ENCODE measurements at regions not wholly inside any gene's neighbourhood (a gene's known extent, or its start where the extent isn't known, plus 50 kb on each side); places are given as distances from the start of the nearest gene placed in this dataset.

DNA sequence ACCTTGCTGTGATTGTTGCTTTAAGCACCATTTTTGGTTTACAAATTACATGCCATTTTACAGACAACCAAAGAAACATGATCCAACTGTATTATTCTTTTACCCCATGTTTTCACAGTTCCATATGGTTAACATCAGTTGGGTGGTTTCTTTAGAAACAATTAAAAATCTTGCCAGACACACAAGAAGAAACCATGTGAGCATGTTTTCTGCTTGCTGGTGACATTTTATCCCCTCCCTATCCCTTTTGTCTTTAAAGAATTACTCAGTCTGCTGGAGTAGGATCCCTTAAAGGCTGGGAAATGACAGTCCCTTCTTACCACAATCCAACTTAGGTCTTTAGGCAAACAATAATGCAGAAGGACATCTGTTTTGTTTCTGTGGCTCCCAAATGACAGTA, 121.8 kb upstream of the PLXNC1 start:
- Histone ChIP-seq H3K4me1 (ENCODE audit: insufficient read depth, low read length, poor library complexity, severe bottlenecking) (peaks cover 10% of the 10 kb centered on the region), H3K79me2 (ENCODE audit: insufficient read depth, low read length) (no peaks in the 10 kb centered on the region), H3F3A (ENCODE audit: low read depth) (no peaks in the 10 kb centered on the region), H3K9me3 (ENCODE audit: insufficient read depth, low read depth, low read length) (peaks cover 7% of the 10 kb centered on the region; the same call in 1 of the 2 replicates), H3K4me2 (ENCODE audit: low read depth, low read length, poor library complexity, severe bottlenecking) (no peak overlapping the region), H3K4me3 (ENCODE audit: low read length, poor library complexity, severe bottlenecking) (no peak overlapping the region), H4K20me1 (ENCODE audit: insufficient read depth, low read length, poor library complexity, severe bottlenecking) (no peaks in the 10 kb centered on the region), H3K9me2 (replicated peaks; ENCODE audit: low read depth, low read length) (no peaks in the 10 kb centered on the region), H2AFZ (ENCODE audit: low read length) (no peak overlapping the region), H3K9ac (ENCODE audit: low read depth, low read length, poor library complexity, severe bottlenecking) (no peak overlapping the region), H3K36me3 (ENCODE audit: insufficient read depth, low read length) (no peaks in the 10 kb centered on the region), H3K27me3 (ENCODE audit: insufficient read depth, low read length, poor library complexity, severe bottlenecking) (no peaks in the 10 kb centered on the region)
- TF ChIP-seq EZH2phosphoT487 (IDR thresholded peaks at IDR 0.05; ENCODE audit: borderline replicate concordance) = no peak
- TF ChIP-seq, protein P1, sequence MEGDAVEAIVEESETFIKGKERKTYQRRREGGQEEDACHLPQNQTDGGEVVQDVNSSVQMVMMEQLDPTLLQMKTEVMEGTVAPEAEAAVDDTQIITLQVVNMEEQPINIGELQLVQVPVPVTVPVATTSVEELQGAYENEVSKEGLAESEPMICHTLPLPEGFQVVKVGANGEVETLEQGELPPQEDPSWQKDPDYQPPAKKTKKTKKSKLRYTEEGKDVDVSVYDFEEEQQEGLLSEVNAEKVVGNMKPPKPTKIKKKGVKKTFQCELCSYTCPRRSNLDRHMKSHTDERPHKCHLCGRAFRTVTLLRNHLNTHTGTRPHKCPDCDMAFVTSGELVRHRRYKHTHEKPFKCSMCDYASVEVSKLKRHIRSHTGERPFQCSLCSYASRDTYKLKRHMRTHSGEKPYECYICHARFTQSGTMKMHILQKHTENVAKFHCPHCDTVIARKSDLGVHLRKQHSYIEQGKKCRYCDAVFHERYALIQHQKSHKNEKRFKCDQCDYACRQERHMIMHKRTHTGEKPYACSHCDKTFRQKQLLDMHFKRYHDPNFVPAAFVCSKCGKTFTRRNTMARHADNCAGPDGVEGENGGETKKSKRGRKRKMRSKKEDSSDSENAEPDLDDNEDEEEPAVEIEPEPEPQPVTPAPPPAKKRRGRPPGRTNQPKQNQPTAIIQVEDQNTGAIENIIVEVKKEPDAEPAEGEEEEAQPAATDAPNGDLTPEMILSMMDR (conservative IDR thresholded peaks at IDR 0.05; ENCODE audit: low read length) = no peak

DNA sequence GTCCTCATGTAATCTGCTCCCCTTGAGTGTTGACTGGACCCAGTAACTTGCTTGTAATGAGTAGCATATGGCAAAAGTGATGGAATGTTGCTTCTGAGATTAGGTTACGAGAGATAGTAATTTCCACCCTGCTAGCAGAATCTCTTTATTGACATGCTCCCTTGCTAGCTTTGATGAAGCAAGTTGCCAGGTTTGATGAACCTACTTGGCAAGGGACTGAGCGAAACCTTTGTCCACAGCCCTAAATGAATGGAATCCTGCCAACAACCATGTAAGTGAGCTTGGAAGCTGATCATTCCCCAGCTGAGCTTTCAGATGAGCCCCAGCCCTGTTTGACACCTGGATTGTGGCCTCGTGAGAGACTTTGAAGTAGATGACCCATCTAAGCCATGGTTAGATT, 120.8 kb upstream of the PLXNC1 start:
- no peaks in the 10 kb centered on the region for H3K36me3 ChIP-seq (ENCODE audit: insufficient read depth, low read length)
- H3K9me2 ChIP-seq (replicated peaks; ENCODE audit: low read depth, low read length) = no peaks in the 10 kb centered on the region
- TF ChIP-seq EZH2phosphoT487 (IDR thresholded peaks at IDR 0.05; ENCODE audit: borderline replicate concordance) = no peak
- TF ChIP-seq, protein P1 (conservative IDR thresholded peaks at IDR 0.05; ENCODE audit: low read length) = no peak
- H2AFZ ChIP-seq (ENCODE audit: low read length) = no peak overlapping the region
- peaks cover 10% of the 10 kb centered on the region for H3K4me1 ChIP-seq (ENCODE audit: insufficient read depth, low read length, poor library complexity, severe bottlenecking)
- H3K9ac ChIP-seq (ENCODE audit: low read depth, low read length, poor library complexity, severe bottlenecking) = no peak overlapping the region
- H3F3A ChIP-seq (ENCODE audit: low read depth) = no peaks in the 10 kb centered on the region
- no peaks in the 10 kb centered on the region for H3K27me3 ChIP-seq (ENCODE audit: insufficient read depth, low read length, poor library complexity, severe bottlenecking)
- H4K20me1 ChIP-seq (ENCODE audit: insufficient read depth, low read length, poor library complexity, severe bottlenecking) = no peaks in the 10 kb centered on the region
- peaks cover 7% of the 10 kb centered on the region; the same call in 1 of the 2 replicates for H3K9me3 ChIP-seq (ENCODE audit: insufficient read depth, low read depth, low read length)
- no peaks in the 10 kb centered on the region for H3K79me2 ChIP-seq (ENCODE audit: insufficient read depth, low read length)
- no peak overlapping the region for H3K4me2 ChIP-seq (ENCODE audit: low read depth, low read length, poor library complexity, severe bottlenecking)
- no peak overlapping the region for H3K4me3 ChIP-seq (ENCODE audit: low read length, poor library complexity, severe bottlenecking)

DNA sequence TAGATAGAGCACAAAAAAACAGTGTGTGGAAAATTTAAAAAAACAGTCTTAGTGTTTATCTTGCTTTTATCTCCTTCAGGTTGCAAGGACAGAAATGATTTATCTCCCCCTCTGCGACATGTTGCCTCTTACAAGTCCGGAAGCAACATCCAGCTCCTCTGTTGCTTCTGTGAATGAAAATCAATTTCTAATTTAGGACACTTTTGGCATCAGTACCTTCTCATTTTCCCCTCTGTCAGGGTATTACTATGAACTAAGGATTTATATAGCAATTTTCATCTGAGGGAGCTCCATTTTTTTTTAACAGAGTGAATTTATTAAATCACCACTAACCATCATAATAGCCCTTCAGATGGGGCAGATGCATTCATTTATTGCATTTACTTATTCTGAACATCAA, 116.6 kb upstream of the PLXNC1 start:
- H3K4me3 ChIP-seq (ENCODE audit: low read length, poor library complexity, severe bottlenecking) = no peak overlapping the region
- H3K36me3 ChIP-seq (ENCODE audit: insufficient read depth, low read length) = no peaks in the 10 kb centered on the region
- no peak overlapping the region for H2AFZ ChIP-seq (ENCODE audit: low read length)
- H3K4me1 ChIP-seq (ENCODE audit: insufficient read depth, low read length, poor library complexity, severe bottlenecking) = peaks cover 20% of the 10 kb centered on the region
- no peaks in the 10 kb centered on the region for H3K27me3 ChIP-seq (ENCODE audit: insufficient read depth, low read length, poor library complexity, severe bottlenecking)
- no peaks in the 10 kb centered on the region for H4K20me1 ChIP-seq (ENCODE audit: insufficient read depth, low read length, poor library complexity, severe bottlenecking)
- no peaks in the 10 kb centered on the region for H3F3A ChIP-seq (ENCODE audit: low read depth)
- H3K9ac ChIP-seq (ENCODE audit: low read depth, low read length, poor library complexity, severe bottlenecking) = no peak overlapping the region
- H3K9me3 ChIP-seq (ENCODE audit: insufficient read depth, low read depth, low read length) = no peaks in the 10 kb centered on the region
- H3K9me2 ChIP-seq (replicated peaks; ENCODE audit: low read depth, low read length) = no peaks in the 10 kb centered on the region
- no peak overlapping the region for H3K4me2 ChIP-seq (ENCODE audit: low read depth, low read length, poor library complexity, severe bottlenecking)
- no peaks in the 10 kb centered on the region for H3K79me2 ChIP-seq (ENCODE audit: insufficient read depth, low read length)
- TF ChIP-seq EZH2phosphoT487 (IDR thresholded peaks at IDR 0.05; ENCODE audit: borderline replicate concordance) = no peak
- TF ChIP-seq, protein P1 (conservative IDR thresholded peaks at IDR 0.05; ENCODE audit: low read length) = no peak

All from Loucy (cell line).